Psoas muscle (tissue), 7 donors: ENCODE measurements at regions not wholly inside any gene's neighbourhood (a gene's known extent, or its start where the extent isn't known, plus 50 kb on each side); places are given as distances from the start of the nearest gene placed in this dataset.

Experiments used
- ATAC-seq, 4 donors: fragments of 200-7000 bp; cut with Tn5 transposase; one replicate each; pipeline ENCODE4 v1.9.1; 2020; ENCODE audit warnings: moderate library complexity in 3 of 4, mild to moderate bottlenecking in 2 of 4
- DNase-seq, 2 donors: peaks; one replicate each; pipeline ENCODE4 v3.0.0-alpha.2; 2020
- H3K27ac ChIP-seq: fragments of 200-600 bp; one replicate; pipeline ENCODE4 v1.8.0; 2022
- H3K27me3 ChIP-seq, 3 donors: fragments of 200-600 bp in 1 of 3; one replicate each; pipeline versions ENCODE4 v1.6.1 to v1.8.0; 2013 to 2022; ENCODE audit warnings: low read length in 2 of 3, mild to moderate bottlenecking in 2 of 3, moderate library complexity in 1 of 3; ENCODE audit not compliant: insufficient read depth in 3 of 3
- H3K36me3 ChIP-seq, 2 donors: fragments of 200-600 bp in 1 of 2; one replicate each; pipeline versions ENCODE4 v1.6.1 to v1.8.0; 2013 to 2022; ENCODE audit warnings: low read depth in 1 of 2, mild to moderate bottlenecking in 1 of 2, moderate library complexity in 1 of 2; ENCODE audit not compliant: insufficient read depth in 1 of 2
- H3K4me1 ChIP-seq: fragments of 200-600 bp; one replicate; pipeline ENCODE4 v1.8.0; 2022
- H3K4me3 ChIP-seq: fragments of 200-600 bp; one replicate; pipeline ENCODE4 v1.8.0; 2022; ENCODE audit warnings: mild to moderate bottlenecking
- H3K9me3 ChIP-seq: fragments of 200-600 bp; one replicate; pipeline ENCODE4 v1.8.0; 2022
- WGBS, 3 donors: extraction: QIAGEN DNeasy Blood & Tissue Kit; methylation state at CpG; one replicate each; pipeline versions ENCODE4 v1.1.6 to v1.1.7; 2013; 5-methylcytosine and 5-hydroxymethylcytosine counted together
- intact Hi-C, 2 donors: fragments of 100-400 bp; cut with DNase I; formaldehyde crosslinking; loops; one replicate each; pipeline versions ENCODE4 v1.11.0 to v1.14.2; 2022
- TF ChIP-seq, protein P1 (sequence below): fragments of 200-600 bp; IDR thresholded peaks from one replicate; pipeline ENCODE4 v1.8.0; 2022; ENCODE audit warnings: antibody characterized with exemption
- donor health status: healthy with polysubstance abuse.
- donor health status: DM: no; HTN: no; CAD: no; lungs with moderate emphysema.
- donor health status: Bipolar disorder and iron deficiency.
- donor health status: healthy.
- donor health status: DM: yes; HTN: yes; CAD: no.
- donor health status: DM: no; HTN: no; CAD: no.
- donor health status: DM: yes; HTN: yes; CAD: no.

DNA sequence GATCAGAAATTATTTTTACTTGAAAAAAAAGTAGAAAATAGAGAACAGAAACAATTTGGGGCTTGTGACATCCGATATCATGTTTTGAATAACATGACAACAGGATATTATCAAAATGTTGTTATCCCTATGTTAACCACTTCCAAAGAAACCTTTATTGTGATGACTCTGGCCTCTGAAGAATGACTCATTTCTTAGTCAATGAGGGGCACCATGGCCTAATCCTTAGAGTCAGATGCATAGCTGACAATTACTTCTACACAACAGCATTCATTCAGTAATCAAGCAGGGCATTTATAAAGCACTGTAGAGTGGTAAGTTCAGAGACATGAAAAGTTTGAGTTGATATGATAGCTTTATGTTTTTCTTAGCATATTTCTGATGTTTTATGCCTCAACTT lies 703.0 kb downstream of the RNF144A start:
- TF ChIP-seq, protein P1, sequence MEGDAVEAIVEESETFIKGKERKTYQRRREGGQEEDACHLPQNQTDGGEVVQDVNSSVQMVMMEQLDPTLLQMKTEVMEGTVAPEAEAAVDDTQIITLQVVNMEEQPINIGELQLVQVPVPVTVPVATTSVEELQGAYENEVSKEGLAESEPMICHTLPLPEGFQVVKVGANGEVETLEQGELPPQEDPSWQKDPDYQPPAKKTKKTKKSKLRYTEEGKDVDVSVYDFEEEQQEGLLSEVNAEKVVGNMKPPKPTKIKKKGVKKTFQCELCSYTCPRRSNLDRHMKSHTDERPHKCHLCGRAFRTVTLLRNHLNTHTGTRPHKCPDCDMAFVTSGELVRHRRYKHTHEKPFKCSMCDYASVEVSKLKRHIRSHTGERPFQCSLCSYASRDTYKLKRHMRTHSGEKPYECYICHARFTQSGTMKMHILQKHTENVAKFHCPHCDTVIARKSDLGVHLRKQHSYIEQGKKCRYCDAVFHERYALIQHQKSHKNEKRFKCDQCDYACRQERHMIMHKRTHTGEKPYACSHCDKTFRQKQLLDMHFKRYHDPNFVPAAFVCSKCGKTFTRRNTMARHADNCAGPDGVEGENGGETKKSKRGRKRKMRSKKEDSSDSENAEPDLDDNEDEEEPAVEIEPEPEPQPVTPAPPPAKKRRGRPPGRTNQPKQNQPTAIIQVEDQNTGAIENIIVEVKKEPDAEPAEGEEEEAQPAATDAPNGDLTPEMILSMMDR, result no peak
- H3K4me1 ChIP-seq, result no peaks in the 10 kb centered on the region
- no peaks in the 10 kb centered on the region for H3K9me3 ChIP-seq
- ATAC-seq (no peak), DNase-seq (no peak)
- no peak overlapping the region for H3K4me3 ChIP-seq
- H3K27me3 ChIP-seq, result no peaks in the 10 kb centered on the region
- H3K27ac ChIP-seq, result no peak overlapping the region
- WGBS, 3 donors, result 90 to 98% (median 95%) methylated on average over 1 of the region's 1 CpG
- no peaks in the 10 kb centered on the region for H3K36me3 ChIP-seq
- intact Hi-C loops, result no loop called here

DNA sequence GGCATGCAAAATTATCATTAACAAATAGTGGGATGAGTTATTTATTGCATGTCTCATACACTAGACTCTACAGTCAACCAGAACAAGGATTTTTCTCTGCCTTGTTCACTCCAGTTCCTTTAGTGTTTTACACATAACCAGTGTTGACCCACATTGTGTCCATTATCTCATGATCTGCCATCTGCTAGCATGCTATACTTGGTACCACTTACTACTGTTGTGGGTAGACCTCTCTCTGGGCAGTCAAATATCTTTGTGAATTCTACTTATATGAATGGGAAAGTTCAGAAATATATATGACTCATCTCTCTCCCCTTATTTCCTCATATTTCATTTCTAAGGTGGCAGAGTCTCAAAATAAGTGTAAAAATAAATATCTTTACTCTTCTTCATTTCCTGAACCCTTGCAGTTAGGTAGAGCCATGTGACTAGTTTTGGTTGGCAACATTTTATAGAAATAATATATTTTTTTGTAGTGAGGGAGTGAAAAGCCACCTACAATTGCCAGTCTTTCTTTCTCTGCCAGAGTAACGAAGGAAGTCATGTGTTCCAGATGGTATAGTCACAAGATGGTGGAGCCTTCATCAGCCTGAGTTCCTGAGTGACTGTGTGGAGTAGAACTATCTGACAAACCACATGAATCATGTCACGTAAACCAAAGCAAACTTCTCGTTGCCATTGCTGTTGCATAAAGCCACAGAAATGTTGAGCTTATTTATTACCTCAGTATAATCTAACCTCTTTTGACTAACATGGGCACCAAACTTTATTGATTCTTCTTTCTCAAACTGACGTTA lies 704.0 kb downstream of the RNF144A start:
- no peaks in the 10 kb centered on the region for H3K9me3 ChIP-seq
- no peaks in the 10 kb centered on the region for H3K36me3 ChIP-seq
- ATAC-seq, result no peak
- no peaks in the 10 kb centered on the region for H3K4me1 ChIP-seq
- TF ChIP-seq, protein P1, result no peak
- no peaks in the 10 kb centered on the region for H3K27me3 ChIP-seq
- intact Hi-C loops, result no loop called here
- DNase-seq, result no peak
- 87 to 89% (median 87%) methylated on average over 4 of the region's 4 CpGs for WGBS, 3 donors
- H3K4me3 ChIP-seq, result no peak overlapping the region
- H3K27ac ChIP-seq, result no peak overlapping the region

DNA sequence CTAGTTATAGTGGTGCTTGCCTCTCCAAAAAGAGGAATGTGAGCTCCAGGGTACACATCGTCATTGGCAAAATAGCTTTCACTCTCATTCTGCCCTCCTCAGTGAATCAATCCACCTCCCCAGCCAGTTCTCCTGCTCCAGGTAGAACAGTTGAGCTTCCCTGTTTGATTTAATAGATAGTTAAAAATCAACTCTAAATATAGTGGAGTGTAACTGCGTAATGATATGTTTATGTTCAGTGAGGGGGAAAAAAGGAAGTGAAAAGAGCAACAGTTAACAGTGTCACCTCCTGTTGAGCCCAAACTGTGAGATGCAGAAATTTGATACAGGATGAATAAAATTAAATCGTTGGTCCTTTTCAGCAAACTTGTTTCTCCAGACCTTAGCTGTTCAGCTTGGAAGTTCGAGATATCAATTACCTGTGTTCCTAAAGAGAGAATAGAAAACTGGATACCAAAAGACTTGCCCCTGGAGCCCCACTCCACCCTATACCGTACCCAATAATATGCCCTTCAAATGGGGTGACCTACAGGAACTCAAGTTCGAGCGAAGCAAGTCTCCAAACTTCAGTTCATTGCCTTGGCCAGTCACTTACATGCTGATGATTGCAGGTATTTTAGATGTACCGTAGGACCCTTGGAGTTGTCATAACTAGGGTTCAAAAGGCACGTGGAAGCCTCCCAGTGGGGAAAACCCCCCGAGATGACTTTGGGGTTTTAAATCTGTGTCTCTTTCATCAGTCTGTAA lies 708.4 kb downstream of the RNF144A start:
- WGBS, 3 donors, result 71 to 77% (median 73%) methylated on average over 10 of the region's 10 CpGs
- intact Hi-C loops, result no loop called here

DNA sequence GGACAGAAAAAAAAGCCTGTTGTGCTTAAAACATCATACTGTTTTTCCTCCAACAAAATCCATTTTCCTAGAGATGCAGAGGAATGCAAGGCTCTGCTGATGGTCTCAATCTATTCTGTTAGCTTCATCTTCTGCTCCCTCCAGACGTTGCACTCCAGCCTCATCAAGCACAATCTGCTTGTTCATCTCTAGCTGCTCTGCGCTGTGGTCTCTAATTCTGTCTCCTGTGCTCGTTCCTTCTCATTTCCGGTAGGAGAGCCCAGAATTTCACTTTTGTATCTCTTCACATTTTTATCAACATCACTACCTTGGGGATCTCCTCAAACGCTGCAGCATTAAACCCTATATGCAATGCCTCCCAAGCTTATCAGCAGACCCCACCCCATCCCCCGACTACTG lies 708.9 kb downstream of the RNF144A start:
- DNase-seq, result no peak
- TF ChIP-seq, protein P1, result no peak
- ATAC-seq, result no peak
- H3K4me3 ChIP-seq, result no peak overlapping the region
- H3K4me1 ChIP-seq, result no peaks in the 10 kb centered on the region
- intact Hi-C loops, result no loop called here
- H3K36me3 ChIP-seq, result no peaks in the 10 kb centered on the region
- H3K9me3 ChIP-seq, result no peaks in the 10 kb centered on the region
- H3K27me3 ChIP-seq, result peaks cover 0 to 2% (median 0%) of the 10 kb centered on the region in 3 donors
- no peak overlapping the region for H3K27ac ChIP-seq
- WGBS, 3 donors, result 81 to 88% (median 84%) methylated on average over 6 of the region's 6 CpGs

More for the DNA sequence above, 708.4 kb downstream of the RNF144A start:
- TF ChIP-seq, protein P1, result no peak
- H3K27ac ChIP-seq, result no peak overlapping the region
- H3K36me3 ChIP-seq, result no peaks in the 10 kb centered on the region
- H3K4me1 ChIP-seq, result no peaks in the 10 kb centered on the region
- no peak overlapping the region for H3K4me3 ChIP-seq
- DNase-seq (no peak), ATAC-seq (no peak)
- peaks cover 0 to 2% (median 0%) of the 10 kb centered on the region in 3 donors for H3K27me3 ChIP-seq
- H3K9me3 ChIP-seq, result no peaks in the 10 kb centered on the region
